ENCODE measurements at regions not wholly inside any gene's neighbourhood (a gene's known extent, or its start where the extent isn't known, plus 50 kb on each side); places are given as distances from the start of the nearest gene placed in this dataset.

DNA sequence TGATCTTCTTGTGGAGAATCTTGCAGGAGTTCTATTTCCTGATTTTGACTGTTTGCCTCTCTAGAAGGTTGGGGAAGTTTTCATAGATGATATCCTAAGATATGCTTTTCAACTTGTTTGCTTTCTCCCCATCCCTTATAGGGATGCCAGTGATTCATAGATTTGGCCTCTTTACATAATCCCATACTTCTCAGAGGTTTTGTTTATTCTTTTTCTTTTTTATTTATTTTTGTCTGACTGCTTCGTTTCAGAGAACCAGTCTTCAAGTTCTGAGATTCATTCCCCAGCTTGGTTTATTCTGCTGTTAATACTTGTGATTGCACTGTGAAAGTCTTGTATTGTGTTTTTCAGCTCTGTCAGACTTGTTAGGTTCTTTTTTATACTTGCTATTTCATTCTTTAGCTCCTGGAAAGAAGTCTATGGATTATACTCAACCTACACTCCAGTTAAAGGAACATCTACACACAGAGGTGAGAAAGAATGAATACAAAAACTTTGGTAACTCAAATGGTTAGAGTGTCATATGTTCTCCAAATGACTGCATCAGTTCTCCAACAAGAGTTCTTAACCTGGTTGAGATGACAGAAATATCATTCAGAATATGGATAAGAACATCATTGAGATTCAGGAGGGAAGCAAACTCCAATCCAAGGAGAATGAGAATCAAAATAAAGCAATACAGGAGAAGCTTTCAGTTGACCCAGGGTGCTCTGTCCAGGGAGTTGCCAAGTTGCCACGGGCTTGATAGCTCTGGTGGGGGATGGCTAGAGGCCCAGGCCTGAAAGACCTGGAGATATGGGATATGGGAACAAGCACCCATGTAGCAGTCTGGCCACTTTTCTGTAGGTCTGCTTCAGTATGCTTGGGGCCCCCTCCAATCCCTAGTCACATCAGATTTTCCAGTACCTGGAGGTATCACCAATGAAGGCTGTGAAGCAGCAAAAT lies 150.3 kb downstream of the AHR start:
- Mint-ChIP-seq H3K4me1 (no peaks in the 10 kb centered on the region), H3K27me3 (no peaks in the 10 kb centered on the region), H3K4me3 (no peak overlapping the region), H3K9me3 (peaks cover 5 to 8% (median 7%) of the 10 kb centered on the region in 3 donors), H3K36me3 (peaks cover 4% of the 10 kb centered on the region), H3K27ac (no peak overlapping the region)

DNA sequence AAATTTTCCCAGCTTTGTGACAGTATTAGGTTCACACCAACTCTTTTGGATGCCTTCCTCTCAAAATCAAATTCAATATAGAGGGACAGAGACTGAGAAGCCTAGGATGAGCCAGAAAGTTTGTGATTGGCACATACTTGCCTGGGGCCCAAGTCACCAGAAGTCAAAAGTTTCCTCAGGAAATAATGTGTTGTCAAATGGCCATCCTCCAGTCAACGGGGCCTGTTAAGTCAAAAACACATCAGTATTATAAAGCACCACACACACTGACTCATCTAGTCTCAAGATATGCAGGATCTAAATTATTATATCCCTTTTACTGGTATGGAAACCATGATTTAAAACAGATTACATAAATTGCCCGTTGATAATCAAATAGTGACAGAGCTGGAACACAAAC lies 158.1 kb downstream of the AHR start:
- H3K27me3 Mint-ChIP-seq = no peaks in the 10 kb centered on the region
- H3K36me3 Mint-ChIP-seq = no peaks in the 10 kb centered on the region
- no peak overlapping the region for H3K27ac Mint-ChIP-seq
- H3K4me3 Mint-ChIP-seq = no peak overlapping the region
- no peaks in the 10 kb centered on the region for H3K4me1 Mint-ChIP-seq
- peaks cover 7 to 19% (median 10%) of the 10 kb centered on the region in 3 donors for H3K9me3 Mint-ChIP-seq

DNA sequence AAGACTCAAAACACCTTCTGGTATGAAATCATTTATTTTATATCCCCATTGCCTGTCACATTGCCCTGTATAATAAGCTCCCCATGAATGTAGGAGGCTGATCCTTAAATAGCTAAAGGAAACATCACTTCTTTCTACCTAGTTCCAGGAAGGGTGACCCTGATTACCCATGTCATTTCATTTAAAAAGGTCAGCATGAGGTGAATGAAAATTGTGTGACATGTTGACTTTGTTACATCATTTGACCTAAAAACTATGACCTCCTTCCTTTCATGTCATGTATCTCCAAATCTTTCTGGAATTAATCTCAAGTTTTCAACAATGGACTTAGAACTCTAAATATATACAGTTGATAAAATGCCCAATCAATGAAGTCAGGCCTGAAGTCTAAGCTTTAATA lies 161.5 kb downstream of the AHR start:
- H3K27ac Mint-ChIP-seq = no peak overlapping the region

DNA sequence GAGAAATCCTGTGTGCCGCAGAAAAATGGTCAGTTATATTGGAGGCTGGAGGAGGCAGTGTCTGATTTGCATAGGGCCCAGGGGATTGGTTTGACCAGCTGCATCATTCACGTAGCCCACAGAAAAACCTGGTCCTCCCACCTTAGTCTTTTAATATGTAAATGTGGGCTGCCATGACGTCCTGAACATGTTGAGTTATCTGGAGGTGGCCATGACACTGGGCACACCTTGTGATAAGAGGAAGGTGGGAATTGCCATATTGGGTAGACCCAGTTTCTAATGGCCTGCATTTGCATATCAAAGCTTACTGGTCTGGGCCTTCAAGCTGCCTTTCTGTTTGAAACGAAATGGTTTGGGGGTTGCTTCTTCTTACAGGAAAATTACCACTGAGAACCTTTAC lies 162.2 kb downstream of the AHR start:
- no peaks in the 10 kb centered on the region for H3K27me3 Mint-ChIP-seq
- H3K9me3 Mint-ChIP-seq = peaks cover 7 to 19% (median 8%) of the 10 kb centered on the region in 3 donors
- H3K4me3 Mint-ChIP-seq = no peak overlapping the region
- no peak overlapping the region for H3K27ac Mint-ChIP-seq
- peaks cover 0 to 3% (median 2%) of the 10 kb centered on the region in 3 donors for H3K4me1 Mint-ChIP-seq
- H3K36me3 Mint-ChIP-seq = no peaks in the 10 kb centered on the region

More for the DNA sequence above, 161.5 kb downstream of the AHR start:
- H3K9me3 Mint-ChIP-seq = peaks cover 7 to 19% (median 8%) of the 10 kb centered on the region in 3 donors
- no peaks in the 10 kb centered on the region for H3K27me3 Mint-ChIP-seq
- peaks cover 0 to 3% (median 2%) of the 10 kb centered on the region in 3 donors for H3K4me1 Mint-ChIP-seq
- H3K4me3 Mint-ChIP-seq = no peak overlapping the region
- H3K36me3 Mint-ChIP-seq = no peaks in the 10 kb centered on the region

DNA sequence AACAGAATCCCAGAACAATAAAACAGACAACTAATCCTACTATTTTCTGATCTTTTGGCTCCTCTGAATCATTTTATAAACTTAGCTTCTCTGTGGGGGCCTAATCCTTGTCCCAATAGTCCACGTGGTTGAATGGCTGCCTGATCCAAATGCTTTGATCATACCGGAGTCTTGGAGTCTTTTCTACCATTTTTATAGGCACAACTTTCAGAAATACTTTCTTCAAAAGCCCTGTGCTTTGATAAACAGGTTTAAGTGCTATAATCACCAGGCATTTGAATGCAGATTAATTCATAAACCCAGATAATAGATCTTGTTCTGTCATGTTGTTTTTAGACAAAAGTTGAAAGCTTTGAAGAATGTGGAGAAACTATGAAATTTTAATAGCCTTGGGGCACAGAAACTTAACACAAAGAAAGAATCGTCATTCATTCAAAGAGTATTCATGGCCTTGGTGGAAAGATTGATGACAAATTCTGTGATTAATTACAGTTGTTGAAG lies 163.7 kb downstream of the AHR start:
- no peak overlapping the region for H3K4me3 Mint-ChIP-seq
- H3K9me3 Mint-ChIP-seq = peaks cover 7 to 19% (median 8%) of the 10 kb centered on the region in 3 donors
- H3K27ac Mint-ChIP-seq = no peak overlapping the region
- peaks cover 0 to 3% (median 2%) of the 10 kb centered on the region in 3 donors for H3K4me1 Mint-ChIP-seq
- no peaks in the 10 kb centered on the region for H3K27me3 Mint-ChIP-seq
- no peaks in the 10 kb centered on the region for H3K36me3 Mint-ChIP-seq

DNA sequence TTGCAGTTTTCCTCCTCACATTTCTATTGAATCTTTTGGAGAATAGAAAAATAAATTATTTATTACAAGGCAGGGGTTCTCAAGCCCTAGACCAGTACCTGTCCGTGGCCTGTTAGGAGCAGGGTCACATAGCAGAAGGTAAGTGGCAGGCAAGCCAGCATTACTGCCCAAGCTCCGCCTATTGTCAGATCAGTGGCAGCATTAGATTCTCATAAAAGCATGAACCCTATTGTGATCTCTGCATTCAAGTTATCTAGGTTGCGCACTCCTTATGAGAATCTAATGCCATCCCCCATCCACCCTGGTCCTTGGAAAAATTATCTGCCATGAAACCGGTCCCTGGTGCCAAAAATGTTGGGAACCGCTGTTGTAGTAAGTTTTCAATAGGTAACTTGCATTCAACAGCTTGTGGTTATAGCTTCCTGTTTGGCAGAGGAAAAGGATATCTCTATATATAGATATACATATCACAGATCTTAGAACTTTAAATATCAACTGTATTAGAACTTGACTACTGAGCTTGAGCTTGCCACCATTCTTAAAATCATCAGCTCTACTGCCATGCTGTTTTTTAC lies 165.1 kb downstream of the AHR start:
- peaks cover 3 to 12% (median 5%) of the 10 kb centered on the region in 3 donors for H3K9me3 Mint-ChIP-seq
- no peaks in the 10 kb centered on the region for H3K36me3 Mint-ChIP-seq
- peaks cover 0 to 3% (median 2%) of the 10 kb centered on the region in 3 donors for H3K4me1 Mint-ChIP-seq
- no peaks in the 10 kb centered on the region for H3K27me3 Mint-ChIP-seq
- no peak overlapping the region for H3K4me3 Mint-ChIP-seq
- H3K27ac Mint-ChIP-seq = no peak overlapping the region

DNA sequence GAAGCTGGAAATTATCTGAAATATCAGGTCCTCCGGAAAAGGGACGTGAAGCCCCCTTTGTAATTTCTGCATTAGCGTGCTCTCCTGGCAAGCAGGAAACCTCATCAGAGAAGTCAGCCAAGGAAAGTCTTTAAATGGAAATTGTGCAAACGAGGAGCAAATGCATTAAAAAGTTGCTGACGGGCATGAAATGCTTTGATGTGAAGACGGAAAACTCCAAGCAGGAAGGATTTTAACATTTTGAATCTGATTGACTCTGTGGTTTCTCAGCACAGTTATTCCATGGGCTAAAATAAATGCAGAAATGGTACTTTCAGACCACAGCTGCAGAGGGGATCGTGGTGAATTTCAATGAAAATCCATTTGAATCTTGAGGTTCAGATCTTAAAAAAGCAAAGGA lies 167.8 kb downstream of the AHR start:
- H3K27me3 Mint-ChIP-seq = no peaks in the 10 kb centered on the region
- no peak overlapping the region for H3K4me3 Mint-ChIP-seq
- peaks cover 0 to 3% (median 2%) of the 10 kb centered on the region in 3 donors for H3K4me1 Mint-ChIP-seq
- H3K27ac Mint-ChIP-seq = peak overlapping the region in 1 of 3 donors; percentile 40
- H3K9me3 Mint-ChIP-seq = peaks cover 0 to 2% (median 0%) of the 10 kb centered on the region in 3 donors
- H3K36me3 Mint-ChIP-seq = no peaks in the 10 kb centered on the region

DNA sequence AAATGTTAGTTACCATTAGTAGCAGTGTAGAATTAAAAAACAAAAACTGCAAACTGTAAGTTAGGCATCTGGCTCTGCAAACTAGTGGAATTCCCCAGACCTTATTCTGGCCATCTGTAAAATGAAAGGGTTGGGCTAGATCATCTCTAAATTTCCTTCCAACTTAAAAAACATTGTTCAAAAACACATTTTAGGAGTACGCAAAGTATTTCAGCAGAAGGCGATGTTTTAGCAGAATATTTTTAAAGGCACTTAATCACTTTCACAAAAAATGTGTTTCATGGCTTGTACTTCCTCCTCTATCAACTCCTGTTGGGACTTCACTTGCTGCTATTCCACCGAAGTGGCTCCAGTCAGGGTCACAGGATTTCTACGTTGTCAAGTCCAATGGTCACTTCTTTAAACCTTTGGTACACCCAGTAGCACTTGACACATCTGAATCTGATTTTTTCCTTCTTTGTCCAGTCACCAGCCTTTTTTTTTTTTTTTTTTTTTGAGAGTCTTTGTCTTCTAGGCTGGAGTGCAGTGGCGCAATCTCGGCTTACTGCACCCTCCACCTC lies 169.0 kb downstream of the AHR start:
- Mint-ChIP-seq H3K4me1 (peaks cover 3 to 8% (median 5%) of the 10 kb centered on the region in 3 donors), H3K27ac (no peak overlapping the region), H3K36me3 (no peaks in the 10 kb centered on the region), H3K4me3 (no peak overlapping the region), H3K27me3 (no peaks in the 10 kb centered on the region), H3K9me3 (peaks cover 0 to 2% (median 0%) of the 10 kb centered on the region in 3 donors)

DNA sequence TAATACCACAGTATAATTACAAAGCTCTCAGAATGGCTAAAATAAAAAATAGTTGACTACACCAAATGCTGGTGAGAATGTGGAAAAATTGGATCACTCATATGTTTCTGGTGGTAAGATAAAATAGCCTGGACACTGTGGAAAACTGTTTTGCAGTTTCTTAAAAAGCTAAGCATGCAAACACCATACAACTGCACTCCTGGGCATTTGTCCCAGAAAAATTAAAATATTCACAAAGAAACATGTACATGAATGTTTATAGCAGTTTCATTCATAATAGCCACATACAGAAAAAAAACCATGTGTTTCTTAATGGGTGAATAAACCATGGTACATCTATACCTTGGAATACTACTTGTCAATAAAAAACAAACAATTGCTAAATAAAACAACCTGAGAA lies 172.9 kb downstream of the AHR start:
- Mint-ChIP-seq H3K9me3 (peaks cover 0 to 2% (median 0%) of the 10 kb centered on the region in 3 donors), H3K27ac (no peak overlapping the region), H3K4me1 (peaks cover 7 to 15% (median 9%) of the 10 kb centered on the region in 3 donors), H3K36me3 (peaks cover 2% of the 10 kb centered on the region), H3K4me3 (no peak overlapping the region), H3K27me3 (no peaks in the 10 kb centered on the region)

DNA sequence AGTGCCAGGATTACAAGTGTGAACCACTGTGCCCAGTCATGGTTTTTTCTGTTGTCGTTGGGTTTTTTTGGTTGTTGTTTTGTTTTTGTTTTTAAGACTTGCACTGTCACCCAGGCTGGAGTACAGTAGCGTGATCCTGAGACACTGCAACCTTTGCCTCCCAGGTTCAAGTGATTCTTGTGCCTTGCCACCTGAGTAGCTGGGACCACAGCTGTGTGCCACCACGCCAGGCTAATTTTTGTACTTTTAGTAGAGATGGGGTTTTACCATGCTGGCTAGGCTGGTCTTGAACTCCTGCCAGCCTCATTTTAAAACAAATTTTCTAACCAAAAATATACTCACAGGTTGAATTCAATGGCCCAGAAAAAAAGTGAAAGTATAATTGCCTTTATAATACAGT lies 174.1 kb downstream of the AHR start:
- Mint-ChIP-seq H3K4me3 (no peak overlapping the region), H3K27ac (no peak overlapping the region), H3K27me3 (no peaks in the 10 kb centered on the region), H3K4me1 (peaks cover 7 to 15% (median 9%) of the 10 kb centered on the region in 3 donors), H3K9me3 (peaks cover 0 to 2% (median 0%) of the 10 kb centered on the region in 3 donors), H3K36me3 (peaks cover 2% of the 10 kb centered on the region)

DNA sequence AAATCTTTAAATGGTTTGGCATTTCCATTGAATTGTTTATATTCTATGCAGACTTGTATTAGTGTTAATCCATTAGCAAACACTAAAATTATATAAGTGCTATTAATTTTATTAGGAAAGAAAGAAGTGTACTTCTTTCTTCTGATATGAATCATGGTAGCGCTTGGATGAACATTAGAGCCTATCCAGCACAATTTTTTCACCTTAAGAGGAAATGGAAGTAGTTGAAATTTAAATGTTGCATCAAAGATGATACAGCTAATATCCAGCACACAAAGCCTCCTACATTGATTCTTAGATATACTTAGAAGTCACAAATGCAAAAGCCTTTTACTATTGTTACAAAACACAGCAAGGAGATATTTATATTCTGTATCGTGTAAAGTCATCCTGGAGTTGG lies 174.5 kb downstream of the AHR start:
- no peaks in the 10 kb centered on the region for H3K27me3 Mint-ChIP-seq
- H3K4me1 Mint-ChIP-seq = peaks cover 7 to 15% (median 9%) of the 10 kb centered on the region in 3 donors
- no peak overlapping the region for H3K27ac Mint-ChIP-seq
- peaks cover 0 to 2% (median 0%) of the 10 kb centered on the region in 3 donors for H3K9me3 Mint-ChIP-seq
- no peak overlapping the region for H3K4me3 Mint-ChIP-seq
- H3K36me3 Mint-ChIP-seq = peaks cover 2% of the 10 kb centered on the region

DNA sequence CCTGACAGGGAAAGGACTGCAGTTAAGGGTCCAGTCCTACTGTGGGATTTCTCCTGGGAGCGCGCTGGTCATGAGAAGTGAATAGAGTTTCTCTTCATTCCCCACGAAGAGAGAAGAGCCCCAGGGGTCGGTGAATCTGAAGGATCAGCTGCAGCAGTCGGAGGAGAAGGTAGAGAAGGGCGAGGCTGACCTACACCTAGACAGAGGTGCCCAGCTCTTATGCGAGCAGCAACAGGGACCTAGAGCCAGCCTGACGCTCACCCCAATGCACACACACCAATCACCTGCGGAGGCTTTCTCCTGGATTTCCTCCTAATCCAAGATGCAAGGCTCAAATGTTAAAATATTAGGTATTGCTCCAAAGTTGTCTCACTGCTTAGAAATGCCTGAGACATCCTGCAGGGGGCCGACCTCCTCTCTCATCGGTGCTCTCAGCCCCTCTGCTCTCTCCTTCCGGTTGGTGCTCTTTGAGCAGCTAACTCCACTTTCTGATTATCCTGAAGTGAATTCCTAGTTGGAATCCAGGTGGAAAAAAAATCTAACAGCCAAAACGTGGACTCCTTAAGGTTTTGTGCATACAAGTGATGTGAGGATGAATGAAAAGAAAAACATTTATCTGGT lies 176.4 kb downstream of the AHR start:
- Mint-ChIP-seq H3K36me3 (peaks cover 2% of the 10 kb centered on the region), H3K27me3 (no peaks in the 10 kb centered on the region), H3K4me3 (peak overlapping the region in 2 of 4 donors; percentile 67 to 83), H3K9me3 (no peaks in the 10 kb centered on the region), H3K4me1 (peaks cover 7 to 15% (median 9%) of the 10 kb centered on the region in 3 donors), H3K27ac (peak overlapping the region in 1 of 3 donors; percentile 63)

DNA sequence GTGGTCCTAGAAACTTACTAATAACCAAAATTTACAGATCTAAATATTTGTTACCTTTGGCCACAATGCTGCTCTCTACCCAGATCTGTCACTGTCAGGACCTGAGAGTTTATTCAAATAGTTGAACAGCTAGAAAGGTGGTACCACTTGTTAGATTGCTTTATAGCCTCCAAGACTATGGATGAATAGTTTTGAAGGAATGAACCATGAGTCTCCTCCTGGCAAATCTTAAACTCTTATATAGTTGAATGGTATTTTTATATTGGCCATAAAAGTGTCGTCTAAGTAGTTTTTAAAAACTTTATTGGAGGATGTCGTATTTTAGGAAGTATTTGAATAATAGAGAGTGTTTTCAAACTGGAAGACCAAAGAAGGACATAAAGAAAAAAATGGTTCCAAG lies 178.7 kb downstream of the AHR start:
- H3K9me3 Mint-ChIP-seq = no peaks in the 10 kb centered on the region
- peaks cover 4 to 10% (median 9%) of the 10 kb centered on the region in 3 donors for H3K4me1 Mint-ChIP-seq
- no peak overlapping the region for H3K27ac Mint-ChIP-seq
- H3K27me3 Mint-ChIP-seq = no peaks in the 10 kb centered on the region
- no peak overlapping the region for H3K4me3 Mint-ChIP-seq
- peaks cover 2% of the 10 kb centered on the region for H3K36me3 Mint-ChIP-seq

DNA sequence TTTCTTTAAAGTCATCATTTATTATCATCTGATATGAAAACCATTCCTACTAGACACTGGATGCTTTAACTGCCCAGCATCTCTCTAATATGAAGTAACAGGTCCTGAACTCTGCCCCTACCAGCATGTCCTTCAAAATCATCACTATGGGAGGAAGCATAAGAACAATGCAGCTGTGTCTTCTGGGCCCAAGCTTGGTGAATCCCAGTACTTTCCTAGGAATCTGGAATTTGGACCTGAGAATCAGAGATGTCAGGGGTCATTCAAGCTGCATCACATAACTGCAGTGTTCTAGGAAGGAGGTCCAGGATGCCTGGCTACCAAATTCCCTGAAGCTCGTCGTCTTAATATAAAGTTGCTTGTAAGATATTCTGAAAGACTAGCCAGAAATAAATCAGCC lies 182.7 kb downstream of the AHR start:
- Mint-ChIP-seq H3K27me3 (no peaks in the 10 kb centered on the region), H3K4me3 (no peak overlapping the region), H3K36me3 (peaks cover under 1% of the 10 kb centered on the region), H3K4me1 (no peaks in the 10 kb centered on the region), H3K27ac (no peak overlapping the region), H3K9me3 (peaks cover 0 to 3% (median 0%) of the 10 kb centered on the region in 3 donors)

DNA sequence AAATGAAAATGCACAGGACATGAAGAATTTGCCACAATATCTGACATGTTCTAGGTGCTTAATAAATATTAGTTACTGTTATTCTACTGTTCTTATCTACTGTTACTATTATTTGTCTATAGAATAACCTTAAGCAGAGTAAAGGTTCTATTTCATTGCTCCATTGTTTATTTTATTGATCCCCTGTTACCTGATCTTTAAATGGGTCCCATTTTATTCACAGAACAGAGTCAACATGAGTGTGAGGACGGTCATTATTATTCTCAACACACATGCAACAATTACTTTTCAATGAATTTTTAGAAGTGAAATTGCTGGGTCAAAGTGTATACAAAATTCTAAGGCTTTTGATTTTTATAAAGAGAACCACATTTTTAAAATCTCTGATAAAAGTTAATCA lies 186.9 kb downstream of the AHR start:
- H3K4me1 Mint-ChIP-seq = no peaks in the 10 kb centered on the region

More for the DNA sequence above, 186.9 kb downstream of the AHR start:
- H3K9me3 Mint-ChIP-seq = peaks cover 0 to 3% (median 0%) of the 10 kb centered on the region in 3 donors
- no peaks in the 10 kb centered on the region for H3K36me3 Mint-ChIP-seq
- H3K4me3 Mint-ChIP-seq = no peak overlapping the region
- no peak overlapping the region for H3K27ac Mint-ChIP-seq
- no peaks in the 10 kb centered on the region for H3K27me3 Mint-ChIP-seq

Data from IgD-negative memory B cell (primary cell).